ENCODE measurements at regions not wholly inside any gene's neighbourhood (a gene's known extent, or its start where the extent isn't known, plus 50 kb on each side); places are given as distances from the start of the nearest gene placed in this dataset.
A peak's percentile ranks its signal among the peaks of the same experiment; 100 is the strongest.

DNA sequence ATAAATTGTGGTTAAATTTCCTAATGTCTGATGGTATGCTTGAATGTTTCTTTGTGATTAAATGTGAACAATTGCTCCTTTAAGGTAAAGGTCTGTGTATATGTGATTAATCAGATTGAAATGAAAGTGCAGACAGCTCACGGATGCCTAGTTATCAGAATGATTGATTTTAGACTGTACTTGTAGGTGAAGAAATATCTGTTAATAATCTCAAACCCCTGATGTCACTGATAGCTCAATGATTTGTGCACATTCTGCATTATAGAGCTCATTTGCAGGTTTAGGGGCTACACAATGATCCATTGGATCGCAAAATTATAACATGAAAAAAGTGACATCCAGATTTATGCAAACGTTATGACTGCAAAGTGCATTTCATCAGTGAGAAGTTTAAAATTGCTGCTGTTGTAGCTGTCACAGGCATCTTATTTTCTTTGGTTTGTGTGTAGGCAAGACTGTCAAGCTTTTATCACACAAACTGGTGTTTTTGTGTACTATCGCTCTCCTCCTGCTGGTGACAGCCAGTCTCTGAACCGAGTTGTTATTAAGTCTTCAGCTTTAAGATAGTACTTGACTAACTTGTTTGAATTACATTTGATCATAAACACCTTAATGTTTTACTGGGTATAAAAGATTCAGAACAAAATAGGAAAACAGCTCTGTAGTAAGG, 103.4 kb upstream of the RMST start:
- no peak overlapping the region for H3K9ac ChIP-seq
- no peaks in the 10 kb centered on the region for H3K4me1 ChIP-seq
- no peaks in the 10 kb centered on the region; a peak in 1 of 22 replicates for H3K27me3 ChIP-seq
- no peak overlapping the region for H3K27ac ChIP-seq
- no peaks in the 10 kb centered on the region for H3K36me3 ChIP-seq
- H3K4me2 ChIP-seq = no peak overlapping the region
- H4K20me1 ChIP-seq = no peaks in the 10 kb centered on the region
- H3K4me3 ChIP-seq = no peak overlapping the region
- TF ChIP-seq Cebpa-rat (IDR thresholded peaks at IDR 0.05) = no peak
- peaks cover 0 to 10% (median 5%) of the 10 kb centered on the region in 11 experiments; a peak in 3 of 22 replicates for H3K9me3 ChIP-seq (replicated peaks in 1 of 11)

DNA sequence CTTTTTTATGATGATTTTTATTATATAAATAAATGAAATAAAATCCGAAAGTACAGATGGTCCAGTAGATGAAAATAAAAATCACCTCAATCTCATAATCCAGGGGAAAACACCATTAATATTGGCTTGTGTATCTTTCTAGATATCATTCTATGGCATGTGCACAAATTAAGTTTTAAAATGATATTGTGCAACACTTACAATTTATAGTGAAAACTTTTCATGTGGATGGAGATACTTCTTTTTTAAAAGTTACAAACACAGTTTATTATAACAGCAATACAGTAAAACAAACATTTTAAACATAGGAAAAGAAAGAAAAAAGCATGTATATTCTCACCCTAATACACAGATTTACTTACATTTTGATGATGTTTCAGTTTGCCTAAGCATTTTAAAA, 98.9 kb upstream of the RMST start:
- Histone ChIP-seq H3K27me3 (no peaks in the 10 kb centered on the region), H3K4me2 (no peak overlapping the region), H4K20me1 (no peaks in the 10 kb centered on the region), H3K9ac (no peak overlapping the region), H3K4me3 (no peak overlapping the region), H3K4me1 (no peaks in the 10 kb centered on the region), H3K9me3 (replicated peaks in 1 of 11) (no peaks in the 10 kb centered on the region), H3K27ac (no peak overlapping the region), H3K36me3 (no peaks in the 10 kb centered on the region)
- no peak for TF ChIP-seq Cebpa-rat (IDR thresholded peaks at IDR 0.05)

DNA sequence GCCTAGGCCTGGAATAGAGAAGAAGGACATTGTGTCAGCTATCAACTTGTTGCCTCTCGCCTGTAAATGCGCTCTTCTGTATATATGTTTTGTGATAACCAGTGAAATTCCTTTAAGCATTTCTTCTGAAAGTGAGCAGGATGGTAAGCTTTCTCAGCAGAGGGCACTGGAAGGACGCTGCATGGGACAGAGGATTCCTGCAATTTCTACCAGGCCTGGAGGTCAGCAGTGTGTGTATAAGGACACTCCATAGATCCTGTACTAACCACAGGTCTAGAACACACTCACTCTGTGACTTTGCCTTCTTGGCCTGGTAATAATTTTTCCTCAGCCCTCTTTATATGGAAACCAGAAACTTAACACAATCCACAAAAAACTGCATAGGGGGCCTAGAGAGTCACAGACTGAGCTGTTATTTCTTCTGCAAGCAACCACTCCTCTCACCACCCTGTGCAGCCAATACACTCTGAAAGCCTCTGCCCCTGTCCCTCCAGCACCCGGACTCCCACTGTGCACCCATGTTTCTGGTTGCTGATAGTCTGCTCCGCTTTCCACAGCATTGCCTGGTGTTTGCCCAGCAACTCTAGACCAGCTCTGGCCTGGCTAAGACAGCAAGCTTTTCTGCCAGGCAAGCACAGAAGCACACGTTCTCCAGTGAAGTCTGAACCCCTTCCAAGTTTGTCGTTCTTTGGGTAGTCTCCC, 94.0 kb upstream of the RMST start:
- Histone ChIP-seq H3K9ac (no peak overlapping the region), H3K9me3 (replicated peaks in 1 of 11) (no peaks in the 10 kb centered on the region), H3K27me3 (no peaks in the 10 kb centered on the region), H3K36me3 (no peaks in the 10 kb centered on the region), H3K4me2 (no peak overlapping the region), H3K4me1 (no peaks in the 10 kb centered on the region), H4K20me1 (no peaks in the 10 kb centered on the region), H3K4me3 (no peak overlapping the region), H3K27ac (no peak overlapping the region)
- no peak for TF ChIP-seq Cebpa-rat (IDR thresholded peaks at IDR 0.05)

DNA sequence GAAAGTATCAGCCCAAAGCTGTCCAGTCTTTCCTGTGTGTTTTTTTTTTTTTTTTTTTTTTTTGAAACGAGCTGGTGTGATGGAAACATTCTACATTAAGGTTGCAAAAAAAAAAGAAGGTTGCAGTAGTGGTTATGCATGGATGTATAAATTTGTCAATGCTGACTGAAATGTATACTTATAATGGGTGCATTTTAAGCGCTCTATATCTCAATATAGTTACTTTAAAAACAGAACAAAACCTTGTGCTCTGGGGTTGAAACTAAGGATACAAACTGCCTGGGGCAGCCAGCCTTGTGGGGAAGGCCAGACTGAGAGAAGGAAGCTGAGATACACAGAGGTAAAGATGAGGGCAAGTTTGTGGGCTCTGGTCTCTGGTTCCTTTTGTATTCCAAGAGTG, 87.3 kb upstream of the RMST start:
- Histone ChIP-seq H3K36me3 (no peaks in the 10 kb centered on the region), H3K4me3 (no peak overlapping the region), H3K9ac (no peak overlapping the region), H3K4me2 (peak overlapping the region in 4 of 11 experiments; percentile 18 to 42 (median 37); a peak in 6 of 22 replicates), H3K27me3 (no peaks in the 10 kb centered on the region), H3K4me1 (peaks cover 0 to 10% (median 0%) of the 10 kb centered on the region in 10 experiments; a peak in 5 of 20 replicates), H4K20me1 (no peaks in the 10 kb centered on the region), H3K9me3 (replicated peaks in 1 of 11) (no peaks in the 10 kb centered on the region), H3K27ac (no peak overlapping the region)
- TF ChIP-seq Cebpa-rat (IDR thresholded peaks at IDR 0.05) = no peak

DNA sequence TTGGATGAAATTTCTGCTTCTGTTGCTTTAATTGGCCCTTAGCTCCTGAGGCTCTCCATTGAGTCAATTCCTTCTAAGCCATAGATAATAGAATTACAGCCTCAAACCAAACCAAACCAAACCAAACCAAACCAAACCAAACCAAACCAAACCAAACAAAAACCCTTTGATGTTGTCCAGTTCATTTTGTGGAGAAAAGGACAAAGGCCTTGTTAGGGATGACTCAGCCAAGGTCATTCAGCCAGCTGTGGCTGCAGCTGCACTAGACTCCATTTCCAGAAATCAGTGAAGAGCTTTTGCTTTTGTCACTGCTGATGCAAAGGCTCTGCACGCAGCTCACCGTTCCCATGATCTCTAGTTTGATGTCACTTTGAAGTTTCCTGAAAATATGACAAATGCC, 82.2 kb upstream of the RMST start:
- Histone ChIP-seq H4K20me1 (no peaks in the 10 kb centered on the region), H3K4me3 (no peak overlapping the region), H3K9me3 (replicated peaks in 1 of 11) (peaks cover 0 to 16% (median 9%) of the 10 kb centered on the region in 11 experiments; a peak in 10 of 22 replicates), H3K27me3 (no peaks in the 10 kb centered on the region), H3K27ac (no peak overlapping the region), H3K4me1 (peaks cover 0 to 5% (median 0%) of the 10 kb centered on the region in 10 experiments; a peak in 5 of 20 replicates), H3K36me3 (no peaks in the 10 kb centered on the region), H3K9ac (no peak overlapping the region), H3K4me2 (no peak overlapping the region)
- TF ChIP-seq Cebpa-rat (IDR thresholded peaks at IDR 0.05) = no peak

DNA sequence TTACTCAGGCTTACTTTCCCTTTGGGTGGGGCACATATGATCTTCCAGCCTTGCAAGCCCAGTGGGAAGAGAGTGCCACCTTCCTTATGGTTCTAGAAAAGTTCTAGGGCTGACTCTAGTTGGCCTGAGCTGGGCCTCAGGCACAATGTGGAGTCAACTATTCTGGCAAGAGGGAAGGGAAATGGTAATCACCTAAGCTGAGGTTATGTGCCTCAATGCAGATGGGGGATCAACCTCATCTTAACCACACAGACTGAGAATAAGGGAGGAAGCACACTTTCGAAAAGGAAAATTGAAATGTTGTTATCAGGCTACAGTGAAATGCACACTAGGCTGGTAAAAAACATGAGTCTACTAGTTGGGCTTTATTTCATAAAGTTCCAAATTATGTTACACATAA, 77.5 kb upstream of the RMST start:
- H3K4me1 ChIP-seq = no peaks in the 10 kb centered on the region
- no peak overlapping the region for H3K4me2 ChIP-seq
- H3K27me3 ChIP-seq = no peaks in the 10 kb centered on the region
- no peaks in the 10 kb centered on the region for H4K20me1 ChIP-seq
- no peak overlapping the region for H3K4me3 ChIP-seq
- peaks cover 0 to 16% (median 9%) of the 10 kb centered on the region in 11 experiments; a peak in 10 of 22 replicates for H3K9me3 ChIP-seq (replicated peaks in 1 of 11)
- H3K9ac ChIP-seq = no peak overlapping the region
- TF ChIP-seq Cebpa-rat (IDR thresholded peaks at IDR 0.05) = no peak
- H3K27ac ChIP-seq = no peak overlapping the region
- no peaks in the 10 kb centered on the region for H3K36me3 ChIP-seq

DNA sequence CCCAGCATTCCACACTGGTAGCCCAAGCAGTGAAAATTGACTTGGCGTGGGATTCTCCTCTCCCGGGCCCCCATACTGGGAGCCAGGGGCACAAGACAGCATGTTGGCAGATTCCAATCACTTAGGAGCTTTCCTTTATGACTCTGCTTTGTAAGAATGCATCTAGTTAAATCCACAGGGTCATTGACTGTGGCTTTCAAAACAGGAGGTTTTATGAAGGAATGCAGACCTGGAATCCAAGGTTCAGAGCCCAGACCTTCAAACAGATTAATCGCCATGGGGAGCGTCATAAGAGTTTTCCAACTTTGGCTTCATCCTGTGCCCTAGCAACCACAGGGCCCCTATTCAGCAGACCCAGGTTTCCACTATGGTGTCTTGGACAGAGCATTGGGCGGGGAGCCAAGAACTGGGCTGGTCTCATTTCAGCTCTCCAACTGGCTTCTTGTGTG, 76.4 kb upstream of the RMST start:
- Histone ChIP-seq H3K27me3 (no peaks in the 10 kb centered on the region), H3K9ac (no peak overlapping the region), H3K4me2 (no peak overlapping the region), H3K27ac (no peak overlapping the region), H3K36me3 (no peaks in the 10 kb centered on the region), H4K20me1 (no peaks in the 10 kb centered on the region), H3K4me1 (no peaks in the 10 kb centered on the region), H3K4me3 (no peak overlapping the region), H3K9me3 (replicated peaks in 1 of 11) (peaks cover 0 to 16% (median 9%) of the 10 kb centered on the region in 11 experiments; a peak in 10 of 22 replicates)
- TF ChIP-seq Cebpa-rat (IDR thresholded peaks at IDR 0.05) = no peak

DNA sequence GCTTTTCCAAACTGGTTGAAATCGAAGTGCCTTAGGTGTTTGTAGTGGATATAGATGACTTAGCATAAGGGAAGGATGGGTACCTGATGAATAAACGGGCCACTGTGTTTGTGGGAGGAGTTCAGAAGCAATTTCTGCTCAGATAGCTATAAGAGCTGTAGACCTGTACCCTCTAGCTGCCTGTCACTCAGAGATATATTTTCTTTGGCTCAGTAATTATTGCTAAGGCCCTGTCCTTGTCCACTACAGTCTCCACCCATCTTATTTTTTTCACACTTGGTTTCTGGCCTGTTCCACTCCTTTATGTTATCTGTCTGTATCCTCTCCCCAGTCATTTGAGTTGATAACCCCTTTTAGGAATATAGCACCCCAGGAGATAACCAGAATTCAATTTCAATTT, 74.8 kb upstream of the RMST start:
- no peaks in the 10 kb centered on the region for H4K20me1 ChIP-seq
- peaks cover 0 to 13% (median 7%) of the 10 kb centered on the region in 11 experiments; a peak in 10 of 22 replicates for H3K9me3 ChIP-seq (replicated peaks in 1 of 11)
- no peaks in the 10 kb centered on the region for H3K27me3 ChIP-seq
- H3K9ac ChIP-seq = no peak overlapping the region
- H3K27ac ChIP-seq = no peak overlapping the region
- H3K36me3 ChIP-seq = no peaks in the 10 kb centered on the region
- H3K4me3 ChIP-seq = no peak overlapping the region
- H3K4me2 ChIP-seq = no peak overlapping the region
- TF ChIP-seq Cebpa-rat (IDR thresholded peaks at IDR 0.05) = no peak
- no peaks in the 10 kb centered on the region for H3K4me1 ChIP-seq

DNA sequence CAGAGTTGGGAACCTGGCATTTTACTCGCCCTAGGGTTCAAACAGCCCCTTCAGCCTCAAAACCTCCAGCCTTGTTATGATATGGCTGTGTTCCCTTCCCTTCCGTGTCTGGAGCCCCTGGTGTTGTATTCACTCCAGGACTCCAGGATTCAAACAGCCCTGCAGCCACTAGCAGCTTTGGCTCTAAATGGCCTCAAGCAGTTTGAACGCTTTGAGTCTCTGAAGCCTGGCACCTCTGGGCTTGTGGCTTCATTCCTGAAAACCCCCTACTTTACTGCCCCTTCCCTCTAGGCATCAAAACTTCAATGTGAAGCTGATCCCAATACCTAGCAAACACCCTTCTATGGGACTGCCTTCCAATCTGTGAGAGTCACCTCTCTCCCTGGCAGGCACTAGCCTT, 67.9 kb upstream of the RMST start:
- H3K4me3 ChIP-seq = no peak overlapping the region
- no peaks in the 10 kb centered on the region for H3K9me3 ChIP-seq (replicated peaks in 1 of 11)
- no peaks in the 10 kb centered on the region; a peak in 1 of 22 replicates for H4K20me1 ChIP-seq
- H3K4me2 ChIP-seq = no peak overlapping the region
- no peak overlapping the region for H3K9ac ChIP-seq
- no peaks in the 10 kb centered on the region for H3K4me1 ChIP-seq
- H3K36me3 ChIP-seq = no peaks in the 10 kb centered on the region
- no peak overlapping the region for H3K27ac ChIP-seq
- no peaks in the 10 kb centered on the region for H3K27me3 ChIP-seq
- TF ChIP-seq Cebpa-rat (IDR thresholded peaks at IDR 0.05) = no peak

DNA sequence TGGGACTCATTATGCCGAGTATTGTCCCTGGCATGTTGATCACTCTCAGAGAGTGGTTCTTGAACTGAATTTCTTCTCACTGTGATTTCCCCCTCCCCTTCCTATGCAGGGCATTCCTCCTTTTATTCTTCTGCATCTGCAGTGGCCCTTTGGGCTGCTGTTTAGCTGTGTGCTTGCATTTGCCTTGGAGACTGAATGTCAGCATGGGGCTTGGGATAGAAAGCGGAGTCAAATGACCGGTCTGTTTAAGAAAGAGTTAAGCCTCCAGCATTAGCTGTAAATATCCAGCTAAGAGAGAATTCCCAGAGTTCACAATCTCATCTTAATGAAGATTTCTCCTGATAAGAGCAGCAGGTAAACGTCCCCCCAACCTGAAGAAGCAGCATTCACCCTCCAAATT, 65.6 kb upstream of the RMST start:
- Histone ChIP-seq H3K27ac (no peak overlapping the region), H3K4me2 (no peak overlapping the region)
- no peak for TF ChIP-seq Cebpa-rat (IDR thresholded peaks at IDR 0.05)

More for the DNA sequence above, 65.6 kb upstream of the RMST start:
- H4K20me1 ChIP-seq = no peaks in the 10 kb centered on the region; a peak in 1 of 22 replicates
- H3K4me3 ChIP-seq = no peak overlapping the region
- H3K9ac ChIP-seq = no peak overlapping the region
- H3K9me3 ChIP-seq (replicated peaks in 1 of 11) = no peaks in the 10 kb centered on the region
- H3K4me1 ChIP-seq = no peaks in the 10 kb centered on the region
- no peaks in the 10 kb centered on the region for H3K27me3 ChIP-seq
- H3K36me3 ChIP-seq = no peaks in the 10 kb centered on the region

Measured in BLaER1 treated with 17β-estradiol and CSF1 and Interleukin-3, amounts not matched to agents 10 nM and 100 nM (cell line).